HepG2 (cell line): ENCODE measurements at regions not wholly inside any gene's neighbourhood (a gene's known extent, or its start where the extent isn't known, plus 50 kb on each side); places are given as distances from the start of the nearest gene placed in this dataset.
"Not testable (repeated sequence)": the region's sequence is repeated elsewhere in the genome, so short reads cannot be mapped to it uniquely, and the experiment has no call there.

ENCODE experiments used
- EZH2 ChIP-seq: conservative IDR thresholded peaks from 2 replicates; pipeline ENCODE4 v1.6.1; 2012; ENCODE audit warnings: mild to moderate bottlenecking, low read depth, low read length, moderate library complexity
- TF ChIP-seq, protein P1 (sequence below): sonication (generic); formaldehyde crosslinking; IDR thresholded peaks from 2 replicates; pipeline ENCODE4 v1.5.0; 2020; ENCODE audit warnings: mild to moderate bottlenecking, missing genetic modification reagents, moderate library complexity

- TF ChIP-seq EZH2, result not testable (repeated sequence)
- TF ChIP-seq, protein P1, sequence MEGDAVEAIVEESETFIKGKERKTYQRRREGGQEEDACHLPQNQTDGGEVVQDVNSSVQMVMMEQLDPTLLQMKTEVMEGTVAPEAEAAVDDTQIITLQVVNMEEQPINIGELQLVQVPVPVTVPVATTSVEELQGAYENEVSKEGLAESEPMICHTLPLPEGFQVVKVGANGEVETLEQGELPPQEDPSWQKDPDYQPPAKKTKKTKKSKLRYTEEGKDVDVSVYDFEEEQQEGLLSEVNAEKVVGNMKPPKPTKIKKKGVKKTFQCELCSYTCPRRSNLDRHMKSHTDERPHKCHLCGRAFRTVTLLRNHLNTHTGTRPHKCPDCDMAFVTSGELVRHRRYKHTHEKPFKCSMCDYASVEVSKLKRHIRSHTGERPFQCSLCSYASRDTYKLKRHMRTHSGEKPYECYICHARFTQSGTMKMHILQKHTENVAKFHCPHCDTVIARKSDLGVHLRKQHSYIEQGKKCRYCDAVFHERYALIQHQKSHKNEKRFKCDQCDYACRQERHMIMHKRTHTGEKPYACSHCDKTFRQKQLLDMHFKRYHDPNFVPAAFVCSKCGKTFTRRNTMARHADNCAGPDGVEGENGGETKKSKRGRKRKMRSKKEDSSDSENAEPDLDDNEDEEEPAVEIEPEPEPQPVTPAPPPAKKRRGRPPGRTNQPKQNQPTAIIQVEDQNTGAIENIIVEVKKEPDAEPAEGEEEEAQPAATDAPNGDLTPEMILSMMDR (CRISPR knock-in tag), result not testable (repeated sequence)
Measured at GRCh38 chr21:27929179-27929578, 962.3 kb upstream of the ADAMTS5 start.
